WTC11 (cell line): ENCODE measurements at regions not wholly inside any gene's neighbourhood (a gene's known extent, or its start where the extent isn't known, plus 50 kb on each side); places are given as distances from the start of the nearest gene placed in this dataset.

Source experiments
- ATAC-seq: fragments of 200-7000 bp; cut with Tn5 transposase; 2 replicates; pipeline ENCODE4 v1.10.0; 2021; ENCODE audit warnings: mild to moderate bottlenecking, moderate library complexity
- CTCF ChIA-PET: fragments of 300-600 bp; sonication (Branson Sonifier 250); formaldehyde crosslinking; loops from one replicate; lab custom pipeline; 2021; ENCODE audit warnings: antibody characterized with exemption; lab: Charles Lee
- POLR2A ChIA-PET: fragments of 350-600 bp; sonication (Branson Sonifier 250); formaldehyde crosslinking; loops from one replicate; lab custom pipeline; 2021; ENCODE audit warnings: antibody characterized with exemption; lab: Charles Lee
- DNase-seq: peaks from one replicate; pipeline ENCODE4 v3.0.0; 2021; ENCODE audit warnings: low spot score
- H3K27ac Mint-ChIP-seq: 2 replicates; pipeline ENCODE4 v1.8.0; 2021; ENCODE audit warnings: mixed read lengths
- H3K27me3 Mint-ChIP-seq: 2 replicates; pipeline ENCODE4 v1.8.0; 2021; ENCODE audit warnings: low read depth, mild to moderate bottlenecking, moderate library complexity, mixed read lengths
- H3K36me3 Mint-ChIP-seq: 2 replicates; pipeline ENCODE4 v1.8.0; 2021; ENCODE audit warnings: mixed read lengths
- H3K4me1 Mint-ChIP-seq: 2 replicates; pipeline ENCODE4 v1.8.0; 2022; ENCODE audit warnings: mixed read lengths
- H3K4me3 Mint-ChIP-seq: 2 replicates; pipeline ENCODE4 v1.8.0; 2021; ENCODE audit warnings: mild to moderate bottlenecking, moderate library complexity, mixed read lengths
- H3K9me3 Mint-ChIP-seq: 2 replicates; pipeline ENCODE4 v1.8.0; 2021; ENCODE audit warnings: mixed read lengths
- CBFB ChIP-seq: sonication (generic); formaldehyde crosslinking; IDR thresholded peaks from 2 replicates; pipeline ENCODE4 v1.8.1; 2022; ENCODE audit warnings: mild to moderate bottlenecking, low read depth, missing genetic modification reagents
- CREM ChIP-seq: sonication (generic); formaldehyde crosslinking; IDR thresholded peaks from 2 replicates; pipeline ENCODE4 v1.8.1; 2022; ENCODE audit warnings: mild to moderate bottlenecking, missing genetic modification reagents, moderate library complexity
- ESRRA ChIP-seq: sonication (generic); formaldehyde crosslinking; IDR thresholded peaks from 2 replicates; pipeline ENCODE4 v1.8.1; 2022; ENCODE audit warnings: mild to moderate bottlenecking, missing genetic modification reagents, borderline replicate concordance
- JAZF1 ChIP-seq: fragments of 250-450 bp; sonication (Bioruptor Pico); IDR thresholded peaks from 2 replicates; pipeline ENCODE4 v1.9.0; 2021; ENCODE audit warnings: moderate library complexity, mild to moderate bottlenecking, inconsistent platforms
- KAT7 ChIP-seq: sonication (generic); formaldehyde crosslinking; IDR thresholded peaks from 2 replicates; pipeline ENCODE4 v1.8.1; 2023; ENCODE audit warnings: missing genetic modification reagents, mild to moderate bottlenecking, borderline replicate concordance
- MXD4 ChIP-seq: fragments of 250-450 bp; sonication (Bioruptor Pico); IDR thresholded peaks from 2 replicates; pipeline ENCODE4 v1.8.0; 2021; ENCODE audit warnings: mild to moderate bottlenecking, moderate library complexity, borderline replicate concordance
- NR1H2 ChIP-seq: sonication (generic); formaldehyde crosslinking; IDR thresholded peaks from 2 replicates; pipeline ENCODE4 v1.9.0; 2021; ENCODE audit warnings: mild to moderate bottlenecking, moderate library complexity, missing genetic modification reagents
- OVOL2 ChIP-seq: fragments of 250-450 bp; sonication (Bioruptor Pico); IDR thresholded peaks from 2 replicates; pipeline ENCODE4 v1.9.0; 2021; ENCODE audit warnings: mild to moderate bottlenecking, borderline replicate concordance
- SMAD4 ChIP-seq: sonication (generic); formaldehyde crosslinking; IDR thresholded peaks from 2 replicates; pipeline ENCODE4 v1.8.0; 2022; ENCODE audit warnings: mild to moderate bottlenecking, missing genetic modification reagents
- TEAD4 ChIP-seq: sonication (generic); formaldehyde crosslinking; IDR thresholded peaks from 2 replicates; pipeline ENCODE4 v1.8.0; 2022; ENCODE audit warnings: mild to moderate bottlenecking, missing genetic modification reagents
- ZNF232 ChIP-seq: sonication (generic); formaldehyde crosslinking; IDR thresholded peaks from 2 replicates; pipeline ENCODE4 v1.8.0; 2022; ENCODE audit warnings: mild to moderate bottlenecking, missing genetic modification reagents
- ZNF263 ChIP-seq: sonication (generic); formaldehyde crosslinking; IDR thresholded peaks from 2 replicates; pipeline ENCODE4 v1.8.1; 2022; ENCODE audit warnings: low read depth, mild to moderate bottlenecking, moderate library complexity, missing genetic modification reagents
- ZNF416 ChIP-seq: fragments of 250-450 bp; sonication (Bioruptor Pico); IDR thresholded peaks from 2 replicates; pipeline ENCODE4 v1.9.0; 2021; ENCODE audit warnings: mild to moderate bottlenecking, inconsistent platforms
- ZNF671 ChIP-seq: fragments of 250-450 bp; sonication (Bioruptor Pico); IDR thresholded peaks from 2 replicates; pipeline ENCODE4 v1.8.0; 2021; ENCODE audit warnings: mild to moderate bottlenecking
- TF ChIP-seq, protein P1 (sequence below): fragments of 250-450 bp; sonication (Bioruptor Pico); IDR thresholded peaks from 2 replicates; pipeline ENCODE4 v1.8.0; 2021; ENCODE audit warnings: mild to moderate bottlenecking
- TF ChIP-seq, protein P2 (sequence below): sonication (generic); formaldehyde crosslinking; conservative IDR thresholded peaks from 2 replicates; pipeline ENCODE4 v1.8.1; 2022; ENCODE audit warnings: mild to moderate bottlenecking, missing genetic modification reagents
- TF ChIP-seq, protein P3 (sequence below): sonication (generic); formaldehyde crosslinking; IDR thresholded peaks from 2 replicates; pipeline ENCODE4 v1.8.0; 2023; ENCODE audit warnings: missing genetic modification reagents, mild to moderate bottlenecking, borderline replicate concordance
- TF ChIP-seq, protein P4 (sequence below): sonication (generic); formaldehyde crosslinking; IDR thresholded peaks from 2 replicates; pipeline ENCODE4 v1.8.1; 2023; ENCODE audit warnings: mild to moderate bottlenecking, missing genetic modification reagents
- TF ChIP-seq, protein P5 (sequence below): sonication (generic); formaldehyde crosslinking; conservative IDR thresholded peaks from 2 replicates; pipeline ENCODE4 v1.8.1; 2023; ENCODE audit warnings: mild to moderate bottlenecking, low read depth, missing genetic modification reagents, moderate library complexity
- TF ChIP-seq, protein P6 (sequence below): sonication (generic); formaldehyde crosslinking; IDR thresholded peaks from 2 replicates; pipeline ENCODE4 v1.8.1; 2023; ENCODE audit warnings: mild to moderate bottlenecking, missing genetic modification reagents, moderate library complexity
- TF ChIP-seq, protein P7 (sequence below): sonication (generic); formaldehyde crosslinking; IDR thresholded peaks from 2 replicates; pipeline ENCODE4 v1.8.0; 2022; ENCODE audit warnings: mild to moderate bottlenecking, missing genetic modification reagents

DNA sequence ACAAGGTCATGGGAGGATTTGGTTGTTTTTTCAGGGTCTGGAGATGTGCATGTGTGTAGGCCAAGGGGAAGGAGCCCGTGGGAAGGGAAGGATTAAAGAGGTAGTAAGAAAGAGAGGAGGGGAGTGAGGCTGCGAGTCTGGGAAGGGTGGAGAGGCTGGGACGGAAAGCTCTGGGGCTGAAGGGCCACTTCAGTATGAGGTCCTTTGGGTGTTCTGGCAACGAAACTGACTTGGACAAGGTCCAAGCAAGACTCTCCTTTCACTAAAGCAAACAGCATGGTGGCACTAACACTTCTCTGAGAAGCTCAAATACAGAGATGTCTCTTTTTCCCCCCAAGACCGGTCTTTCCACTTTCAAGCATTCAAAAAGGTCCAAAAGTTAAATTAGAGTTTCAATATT, 394.5 kb downstream of the ARHGEF28 start:
- ATAC-seq = no peak
- POLR2A ChIA-PET = no interaction called here
- CTCF ChIA-PET = no interaction called here
- DNase-seq = no peak
- no peak overlapping the region for H3K4me3 Mint-ChIP-seq
- no peak for TF ChIP-seq ZNF263 (CRISPR knock-in tag)
- TF ChIP-seq KAT7 (CRISPR knock-in tag) = no peak
- no peak for TF ChIP-seq CBFB (CRISPR knock-in tag)
- no peak for TF ChIP-seq NR1H2
- no peak for TF ChIP-seq ZNF416
- no peak for TF ChIP-seq TEAD4 (CRISPR knock-in tag)
- TF ChIP-seq, protein P1, sequence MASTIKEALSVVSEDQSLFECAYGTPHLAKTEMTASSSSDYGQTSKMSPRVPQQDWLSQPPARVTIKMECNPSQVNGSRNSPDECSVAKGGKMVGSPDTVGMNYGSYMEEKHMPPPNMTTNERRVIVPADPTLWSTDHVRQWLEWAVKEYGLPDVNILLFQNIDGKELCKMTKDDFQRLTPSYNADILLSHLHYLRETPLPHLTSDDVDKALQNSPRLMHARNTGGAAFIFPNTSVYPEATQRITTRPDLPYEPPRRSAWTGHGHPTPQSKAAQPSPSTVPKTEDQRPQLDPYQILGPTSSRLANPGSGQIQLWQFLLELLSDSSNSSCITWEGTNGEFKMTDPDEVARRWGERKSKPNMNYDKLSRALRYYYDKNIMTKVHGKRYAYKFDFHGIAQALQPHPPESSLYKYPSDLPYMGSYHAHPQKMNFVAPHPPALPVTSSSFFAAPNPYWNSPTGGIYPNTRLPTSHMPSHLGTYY = no peak
- no peak for TF ChIP-seq ESRRA
- no peak for TF ChIP-seq ZNF671 (CRISPR knock-in tag)
- TF ChIP-seq, protein P2, sequence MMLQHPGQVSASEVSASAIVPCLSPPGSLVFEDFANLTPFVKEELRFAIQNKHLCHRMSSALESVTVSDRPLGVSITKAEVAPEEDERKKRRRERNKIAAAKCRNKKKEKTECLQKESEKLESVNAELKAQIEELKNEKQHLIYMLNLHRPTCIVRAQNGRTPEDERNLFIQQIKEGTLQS = no peak
- no peaks in the 10 kb centered on the region for H3K27me3 Mint-ChIP-seq
- peaks cover 12% of the 10 kb centered on the region; the same call in 1 of the 2 replicates for H3K9me3 Mint-ChIP-seq
- no peaks in the 10 kb centered on the region for H3K36me3 Mint-ChIP-seq
- H3K4me1 Mint-ChIP-seq = peaks cover 13% of the 10 kb centered on the region
- no peak overlapping the region for H3K27ac Mint-ChIP-seq

DNA sequence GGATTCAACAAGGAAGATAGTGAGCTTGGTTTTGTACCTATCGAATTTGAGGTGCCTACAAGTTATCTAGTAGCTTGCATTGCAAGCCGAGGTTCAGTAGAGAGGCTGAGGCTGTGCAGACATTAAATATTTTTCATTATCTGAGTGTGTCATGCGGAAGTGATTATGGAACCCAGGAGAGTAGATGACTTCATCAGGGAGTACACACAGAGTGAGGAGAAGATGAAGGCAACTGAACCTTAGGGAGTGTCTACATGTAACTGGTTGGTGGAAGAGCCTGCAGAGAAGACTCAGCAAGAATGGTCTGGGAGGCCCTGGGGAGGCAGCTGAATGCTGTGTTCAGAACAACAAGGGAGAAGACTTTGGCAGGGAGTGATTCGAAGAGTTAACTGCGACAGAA, 393.9 kb downstream of the ARHGEF28 start:
- H3K4me3 Mint-ChIP-seq = no peak overlapping the region
- no peak overlapping the region for H3K27ac Mint-ChIP-seq
- no peak for ATAC-seq
- no peak for DNase-seq
- no peaks in the 10 kb centered on the region for H3K27me3 Mint-ChIP-seq
- H3K9me3 Mint-ChIP-seq = peaks cover 12% of the 10 kb centered on the region; the same call in 1 of the 2 replicates
- peaks cover 12% of the 10 kb centered on the region for H3K4me1 Mint-ChIP-seq
- ChIA-PET CTCF (no interaction called here), POLR2A (no interaction called here)
- no peaks in the 10 kb centered on the region for H3K36me3 Mint-ChIP-seq
- TF ChIP-seq ZNF232 (CRISPR knock-in tag) (no peak), SMAD4 (no peak), OVOL2 (no peak), MXD4 (CRISPR knock-in tag) (no peak), ZNF416 (no peak), CREM (no peak), JAZF1 (CRISPR knock-in tag) (no peak)
- TF ChIP-seq, protein P3, sequence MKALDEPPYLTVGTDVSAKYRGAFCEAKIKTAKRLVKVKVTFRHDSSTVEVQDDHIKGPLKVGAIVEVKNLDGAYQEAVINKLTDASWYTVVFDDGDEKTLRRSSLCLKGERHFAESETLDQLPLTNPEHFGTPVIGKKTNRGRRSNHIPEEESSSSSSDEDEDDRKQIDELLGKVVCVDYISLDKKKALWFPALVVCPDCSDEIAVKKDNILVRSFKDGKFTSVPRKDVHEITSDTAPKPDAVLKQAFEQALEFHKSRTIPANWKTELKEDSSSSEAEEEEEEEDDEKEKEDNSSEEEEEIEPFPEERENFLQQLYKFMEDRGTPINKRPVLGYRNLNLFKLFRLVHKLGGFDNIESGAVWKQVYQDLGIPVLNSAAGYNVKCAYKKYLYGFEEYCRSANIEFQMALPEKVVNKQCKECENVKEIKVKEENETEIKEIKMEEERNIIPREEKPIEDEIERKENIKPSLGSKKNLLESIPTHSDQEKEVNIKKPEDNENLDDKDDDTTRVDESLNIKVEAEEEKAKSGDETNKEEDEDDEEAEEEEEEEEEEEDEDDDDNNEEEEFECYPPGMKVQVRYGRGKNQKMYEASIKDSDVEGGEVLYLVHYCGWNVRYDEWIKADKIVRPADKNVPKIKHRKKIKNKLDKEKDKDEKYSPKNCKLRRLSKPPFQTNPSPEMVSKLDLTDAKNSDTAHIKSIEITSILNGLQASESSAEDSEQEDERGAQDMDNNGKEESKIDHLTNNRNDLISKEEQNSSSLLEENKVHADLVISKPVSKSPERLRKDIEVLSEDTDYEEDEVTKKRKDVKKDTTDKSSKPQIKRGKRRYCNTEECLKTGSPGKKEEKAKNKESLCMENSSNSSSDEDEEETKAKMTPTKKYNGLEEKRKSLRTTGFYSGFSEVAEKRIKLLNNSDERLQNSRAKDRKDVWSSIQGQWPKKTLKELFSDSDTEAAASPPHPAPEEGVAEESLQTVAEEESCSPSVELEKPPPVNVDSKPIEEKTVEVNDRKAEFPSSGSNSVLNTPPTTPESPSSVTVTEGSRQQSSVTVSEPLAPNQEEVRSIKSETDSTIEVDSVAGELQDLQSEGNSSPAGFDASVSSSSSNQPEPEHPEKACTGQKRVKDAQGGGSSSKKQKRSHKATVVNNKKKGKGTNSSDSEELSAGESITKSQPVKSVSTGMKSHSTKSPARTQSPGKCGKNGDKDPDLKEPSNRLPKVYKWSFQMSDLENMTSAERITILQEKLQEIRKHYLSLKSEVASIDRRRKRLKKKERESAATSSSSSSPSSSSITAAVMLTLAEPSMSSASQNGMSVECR (CRISPR knock-in tag) = no peak
- TF ChIP-seq, protein P4, sequence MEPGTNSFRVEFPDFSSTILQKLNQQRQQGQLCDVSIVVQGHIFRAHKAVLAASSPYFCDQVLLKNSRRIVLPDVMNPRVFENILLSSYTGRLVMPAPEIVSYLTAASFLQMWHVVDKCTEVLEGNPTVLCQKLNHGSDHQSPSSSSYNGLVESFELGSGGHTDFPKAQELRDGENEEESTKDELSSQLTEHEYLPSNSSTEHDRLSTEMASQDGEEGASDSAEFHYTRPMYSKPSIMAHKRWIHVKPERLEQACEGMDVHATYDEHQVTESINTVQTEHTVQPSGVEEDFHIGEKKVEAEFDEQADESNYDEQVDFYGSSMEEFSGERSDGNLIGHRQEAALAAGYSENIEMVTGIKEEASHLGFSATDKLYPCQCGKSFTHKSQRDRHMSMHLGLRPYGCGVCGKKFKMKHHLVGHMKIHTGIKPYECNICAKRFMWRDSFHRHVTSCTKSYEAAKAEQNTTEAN = no peak
- TF ChIP-seq, protein P5, sequence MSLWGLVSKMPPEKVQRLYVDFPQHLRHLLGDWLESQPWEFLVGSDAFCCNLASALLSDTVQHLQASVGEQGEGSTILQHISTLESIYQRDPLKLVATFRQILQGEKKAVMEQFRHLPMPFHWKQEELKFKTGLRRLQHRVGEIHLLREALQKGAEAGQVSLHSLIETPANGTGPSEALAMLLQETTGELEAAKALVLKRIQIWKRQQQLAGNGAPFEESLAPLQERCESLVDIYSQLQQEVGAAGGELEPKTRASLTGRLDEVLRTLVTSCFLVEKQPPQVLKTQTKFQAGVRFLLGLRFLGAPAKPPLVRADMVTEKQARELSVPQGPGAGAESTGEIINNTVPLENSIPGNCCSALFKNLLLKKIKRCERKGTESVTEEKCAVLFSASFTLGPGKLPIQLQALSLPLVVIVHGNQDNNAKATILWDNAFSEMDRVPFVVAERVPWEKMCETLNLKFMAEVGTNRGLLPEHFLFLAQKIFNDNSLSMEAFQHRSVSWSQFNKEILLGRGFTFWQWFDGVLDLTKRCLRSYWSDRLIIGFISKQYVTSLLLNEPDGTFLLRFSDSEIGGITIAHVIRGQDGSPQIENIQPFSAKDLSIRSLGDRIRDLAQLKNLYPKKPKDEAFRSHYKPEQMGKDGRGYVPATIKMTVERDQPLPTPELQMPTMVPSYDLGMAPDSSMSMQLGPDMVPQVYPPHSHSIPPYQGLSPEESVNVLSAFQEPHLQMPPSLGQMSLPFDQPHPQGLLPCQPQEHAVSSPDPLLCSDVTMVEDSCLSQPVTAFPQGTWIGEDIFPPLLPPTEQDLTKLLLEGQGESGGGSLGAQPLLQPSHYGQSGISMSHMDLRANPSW (CRISPR knock-in tag) = no peak
- TF ChIP-seq, protein P6, sequence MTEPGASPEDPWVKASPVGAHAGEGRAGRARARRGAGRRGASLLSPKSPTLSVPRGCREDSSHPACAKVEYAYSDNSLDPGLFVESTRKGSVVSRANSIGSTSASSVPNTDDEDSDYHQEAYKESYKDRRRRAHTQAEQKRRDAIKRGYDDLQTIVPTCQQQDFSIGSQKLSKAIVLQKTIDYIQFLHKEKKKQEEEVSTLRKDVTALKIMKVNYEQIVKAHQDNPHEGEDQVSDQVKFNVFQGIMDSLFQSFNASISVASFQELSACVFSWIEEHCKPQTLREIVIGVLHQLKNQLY (CRISPR knock-in tag) = no peak
- TF ChIP-seq, protein P7, sequence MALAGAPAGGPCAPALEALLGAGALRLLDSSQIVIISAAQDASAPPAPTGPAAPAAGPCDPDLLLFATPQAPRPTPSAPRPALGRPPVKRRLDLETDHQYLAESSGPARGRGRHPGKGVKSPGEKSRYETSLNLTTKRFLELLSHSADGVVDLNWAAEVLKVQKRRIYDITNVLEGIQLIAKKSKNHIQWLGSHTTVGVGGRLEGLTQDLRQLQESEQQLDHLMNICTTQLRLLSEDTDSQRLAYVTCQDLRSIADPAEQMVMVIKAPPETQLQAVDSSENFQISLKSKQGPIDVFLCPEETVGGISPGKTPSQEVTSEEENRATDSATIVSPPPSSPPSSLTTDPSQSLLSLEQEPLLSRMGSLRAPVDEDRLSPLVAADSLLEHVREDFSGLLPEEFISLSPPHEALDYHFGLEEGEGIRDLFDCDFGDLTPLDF (CRISPR knock-in tag) = no peak
